ENCODE measurements at regions not wholly inside any gene's neighbourhood (a gene's known extent, or its start where the extent isn't known, plus 50 kb on each side); places are given as distances from the start of the nearest gene placed in this dataset.

DNA sequence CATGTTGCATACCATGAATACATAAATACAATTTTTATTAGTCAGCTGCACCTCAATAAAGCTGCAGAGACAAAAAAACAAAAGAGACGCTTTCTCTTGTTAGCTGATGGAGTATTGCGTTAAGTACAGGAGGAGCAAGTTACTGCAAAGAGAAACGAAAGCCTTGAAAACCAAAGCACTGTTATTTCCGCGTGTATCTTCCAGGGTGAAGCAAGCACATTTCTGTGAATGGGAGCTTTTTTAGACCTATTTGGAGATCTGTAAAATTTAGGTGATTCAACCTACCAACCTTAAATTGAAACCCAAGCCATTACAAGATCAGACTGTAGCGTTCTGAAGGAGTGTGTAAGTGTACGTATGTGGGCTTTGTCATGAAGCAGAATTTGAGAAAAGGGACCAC, 390.4 kb downstream of the SOX9 start:
- no peak for DNase-seq

DNA sequence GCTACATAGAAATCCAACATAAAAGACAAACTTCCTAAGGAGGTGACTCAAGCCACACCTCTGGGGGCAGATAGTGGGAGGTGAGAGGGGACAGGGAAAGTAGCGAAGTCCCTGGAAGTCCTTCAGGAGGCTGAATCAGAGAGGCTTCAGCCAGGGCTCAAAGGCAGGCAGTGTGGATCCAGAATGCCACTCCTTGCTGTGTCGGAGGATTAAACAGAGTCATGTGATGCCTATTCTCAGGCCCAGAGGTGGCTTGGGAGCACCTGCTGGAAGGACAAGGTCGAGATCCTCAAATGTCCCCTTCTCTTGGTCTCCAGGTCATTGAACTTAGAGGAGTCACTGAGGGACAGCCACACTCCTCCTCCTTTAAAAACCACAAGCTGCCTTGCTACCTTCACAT, 391.1 kb downstream of the SOX9 start:
- no peak for DNase-seq

DNA sequence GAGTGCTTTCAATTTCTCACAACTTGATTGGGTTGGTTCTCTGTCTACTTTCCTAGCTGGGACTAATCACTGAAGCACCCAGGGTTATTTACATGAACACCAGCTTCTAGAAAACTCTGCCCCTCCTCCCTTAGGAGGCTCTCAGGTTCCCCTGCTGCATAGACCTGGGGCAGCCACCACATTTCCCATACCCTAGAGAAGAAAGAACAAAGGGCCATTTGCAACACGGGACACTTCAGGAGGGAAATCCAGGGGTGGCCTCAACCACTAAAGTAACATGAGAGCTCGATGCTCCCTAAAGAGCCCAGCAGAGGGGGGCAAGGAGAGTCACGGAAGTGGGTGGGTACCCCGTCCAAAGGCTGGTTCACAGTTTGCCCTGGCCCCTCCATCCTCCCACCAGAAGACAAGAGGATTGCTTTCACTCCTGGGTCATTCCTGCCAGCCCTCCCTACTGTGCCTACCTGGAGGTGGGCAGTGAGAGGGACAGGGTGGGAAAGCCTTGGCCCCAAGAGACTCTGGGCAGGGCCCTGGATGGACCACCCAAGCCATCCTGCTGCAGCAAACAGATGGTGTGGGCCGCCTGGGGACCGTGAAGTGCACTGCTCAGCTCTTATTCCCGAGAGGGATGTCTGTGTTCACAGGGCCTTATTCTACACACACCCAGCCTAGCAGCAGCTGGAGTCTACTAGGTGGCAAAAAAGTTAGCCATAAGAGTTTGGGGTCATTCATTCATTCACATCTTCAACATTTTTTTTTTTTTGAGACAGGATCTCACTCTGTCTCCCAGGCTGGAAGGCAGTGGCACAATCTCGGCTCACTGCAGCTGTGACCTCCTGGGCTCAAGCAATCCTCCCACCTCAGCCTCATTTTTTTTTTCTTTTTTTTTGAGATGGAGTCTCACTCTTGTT, 392.1 kb downstream of the SOX9 start:
- DNase-seq = no peak

DNA sequence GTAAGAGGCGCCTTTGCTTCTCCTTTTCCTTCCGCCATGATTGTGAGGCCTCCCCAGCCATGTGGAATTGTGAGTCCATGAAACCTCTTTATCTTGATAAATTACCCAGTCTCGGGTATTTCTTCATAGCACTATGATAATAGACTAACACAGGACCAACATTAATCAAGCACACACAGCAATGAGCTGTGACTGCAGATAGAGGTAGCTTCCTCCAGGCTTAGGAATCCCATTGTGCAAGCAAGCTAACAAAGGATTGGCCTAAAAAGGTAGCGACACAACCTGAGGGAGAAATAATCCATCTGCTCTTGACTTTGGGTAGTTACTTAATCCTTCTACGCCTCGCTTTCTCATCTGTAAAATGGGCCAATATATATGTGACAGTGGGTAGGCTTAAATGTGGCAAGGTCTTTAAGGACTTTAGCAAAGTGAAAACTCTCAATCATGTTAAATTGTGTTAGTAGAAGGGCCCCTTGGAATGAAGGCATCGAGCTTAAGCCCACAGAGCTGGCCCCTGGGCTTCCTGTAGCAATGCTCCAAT, 393.6 kb downstream of the SOX9 start:
- DNase-seq = no peak

DNA sequence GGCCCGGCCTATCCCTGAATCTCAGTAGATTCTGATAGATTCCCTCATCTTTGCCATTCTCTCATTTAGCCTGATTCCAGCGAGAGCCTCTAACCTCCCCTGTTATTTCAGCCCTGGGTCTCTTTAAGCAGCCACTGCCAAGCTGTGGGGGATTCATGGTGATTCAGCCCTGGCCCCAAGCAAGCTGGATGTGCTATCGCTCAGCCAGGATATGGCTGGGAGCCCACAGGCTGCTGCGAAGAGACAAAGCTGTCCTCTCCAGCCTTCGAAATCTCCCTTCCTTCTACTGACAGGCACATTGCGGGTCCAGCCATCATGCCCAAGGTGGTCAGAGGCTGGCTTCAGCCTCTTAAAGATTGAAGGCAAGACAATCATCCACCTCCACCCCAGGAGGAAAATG, 394.1 kb downstream of the SOX9 start:
- DNase-seq = peak; percentile 36

DNA sequence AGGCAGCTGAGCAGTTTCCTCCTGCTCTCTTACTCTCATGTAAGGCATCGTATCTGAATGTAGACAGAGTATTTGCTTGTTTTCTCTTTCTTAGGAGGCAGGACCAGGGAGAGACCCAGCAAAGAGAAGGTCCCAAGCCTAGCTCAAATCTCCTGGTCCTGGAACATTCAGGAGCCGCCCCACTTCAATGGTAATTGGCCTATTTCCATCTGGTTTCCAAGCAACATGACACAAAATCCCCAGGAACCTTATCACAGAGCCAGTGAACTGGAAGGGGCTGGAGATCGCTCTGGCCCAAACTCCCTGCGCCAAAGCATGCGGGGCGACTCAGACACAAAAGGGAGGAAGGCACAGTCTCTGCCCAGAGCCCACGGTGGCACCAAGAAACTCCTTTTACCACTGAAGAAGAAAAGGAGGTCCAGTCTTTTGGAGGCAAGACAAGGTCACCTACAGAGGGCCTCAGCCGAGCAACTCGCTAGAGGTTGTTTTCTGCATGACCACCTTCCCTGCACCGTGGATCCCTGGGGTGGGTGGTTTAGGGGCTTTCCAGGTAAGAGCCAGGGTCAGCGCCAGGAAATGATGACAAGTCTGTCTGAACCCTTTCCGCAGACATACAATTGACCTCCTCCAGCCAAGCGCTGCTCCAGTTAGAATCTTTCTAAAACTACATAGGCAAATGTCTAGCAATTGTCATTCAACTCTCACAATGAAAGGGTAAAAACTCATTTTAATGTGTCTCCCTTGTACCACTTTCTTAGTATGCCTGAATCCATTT, 394.7 kb downstream of the SOX9 start:
- no peak for DNase-seq

DNA sequence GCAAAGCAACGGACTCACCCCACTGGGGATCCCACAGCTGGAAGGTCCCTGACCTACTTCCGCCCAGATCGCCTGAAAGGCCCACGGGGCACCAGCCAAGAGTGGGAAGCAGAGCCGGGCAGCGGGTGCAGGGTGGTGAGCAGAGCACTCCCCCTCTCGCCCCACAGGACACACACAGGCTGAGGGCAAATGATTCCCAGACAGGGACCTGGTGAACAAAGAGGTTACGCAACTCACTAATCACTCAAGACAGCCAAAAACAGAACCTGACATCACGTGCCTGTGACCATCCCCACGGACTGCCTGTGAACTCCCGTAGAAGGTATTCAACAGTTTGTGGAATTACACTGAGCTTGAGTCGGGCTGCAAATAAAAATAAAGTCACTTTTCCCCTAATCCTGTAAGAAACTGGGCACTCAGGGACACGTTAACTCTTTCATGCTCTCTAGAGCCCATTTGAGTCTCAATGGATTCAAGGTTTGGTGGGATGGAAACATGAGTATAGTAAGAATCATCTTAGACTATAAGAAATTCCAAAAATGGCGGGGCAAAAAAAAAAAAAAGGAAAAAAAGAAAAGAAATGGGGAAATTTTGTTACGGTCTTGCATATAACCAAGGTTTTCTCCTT, 396.1 kb downstream of the SOX9 start:
- DNase-seq = no peak

DNA sequence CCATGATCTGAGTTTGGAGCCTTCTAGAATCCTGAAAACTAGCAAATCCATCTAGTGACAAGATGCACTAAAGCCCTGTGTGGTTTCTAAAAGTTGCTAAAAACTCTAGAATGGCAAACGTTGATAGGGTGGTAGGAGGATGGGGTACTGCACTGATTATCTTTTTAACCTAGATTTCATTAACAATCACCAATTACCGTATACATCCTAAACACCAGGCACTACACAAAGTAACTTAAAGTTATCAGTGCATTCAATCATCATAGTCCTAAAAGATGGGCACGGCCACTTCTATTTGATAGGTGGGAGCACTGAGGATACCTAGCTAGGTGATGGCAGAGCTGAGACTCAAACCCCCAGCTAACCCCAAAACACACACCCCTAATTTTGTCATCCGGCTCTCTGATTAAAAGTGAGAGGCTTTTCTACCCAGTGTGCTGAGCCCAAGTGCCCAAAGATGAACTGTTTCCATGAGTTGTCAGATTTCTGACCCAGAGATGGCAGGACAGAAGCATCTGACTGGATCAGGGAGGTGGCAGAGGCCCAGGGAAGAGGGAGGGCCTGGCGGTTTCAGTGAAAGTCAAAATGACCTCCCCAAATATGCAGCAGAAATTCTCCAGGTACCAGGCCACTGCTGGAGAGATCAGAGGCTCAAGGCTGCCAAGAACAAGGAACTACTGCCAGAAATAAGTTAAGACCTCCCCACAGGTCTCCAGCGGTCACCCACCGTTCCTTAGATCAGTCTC, 396.8 kb downstream of the SOX9 start:
- no peak for DNase-seq

DNA sequence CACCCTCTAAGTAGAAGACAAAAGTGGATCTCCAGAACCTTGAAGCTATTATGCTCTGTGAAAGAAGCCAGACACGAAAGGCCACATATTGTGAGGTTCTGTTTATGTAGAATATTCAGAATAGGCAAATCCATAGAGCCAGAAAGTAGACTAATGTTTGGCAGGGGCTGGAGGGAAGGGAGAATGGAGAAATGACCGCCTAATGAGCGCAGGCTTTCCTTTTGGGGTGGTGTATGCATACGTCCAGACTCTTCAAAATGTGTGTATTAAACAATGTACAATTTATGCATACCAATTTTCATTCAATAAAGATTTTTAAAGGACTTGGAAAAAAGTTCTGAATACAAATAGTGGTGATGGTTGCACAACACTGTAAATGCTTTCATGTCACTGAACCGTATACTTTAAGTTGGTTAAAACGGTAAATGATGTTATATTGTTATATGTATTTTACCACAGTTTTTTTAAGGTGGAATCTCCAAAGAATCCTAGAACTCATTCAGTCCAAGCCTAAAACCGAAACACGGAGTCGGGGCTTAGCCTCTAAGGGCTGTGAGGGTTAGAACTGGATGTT, 397.4 kb downstream of the SOX9 start:
- DNase-seq = no peak

DNA sequence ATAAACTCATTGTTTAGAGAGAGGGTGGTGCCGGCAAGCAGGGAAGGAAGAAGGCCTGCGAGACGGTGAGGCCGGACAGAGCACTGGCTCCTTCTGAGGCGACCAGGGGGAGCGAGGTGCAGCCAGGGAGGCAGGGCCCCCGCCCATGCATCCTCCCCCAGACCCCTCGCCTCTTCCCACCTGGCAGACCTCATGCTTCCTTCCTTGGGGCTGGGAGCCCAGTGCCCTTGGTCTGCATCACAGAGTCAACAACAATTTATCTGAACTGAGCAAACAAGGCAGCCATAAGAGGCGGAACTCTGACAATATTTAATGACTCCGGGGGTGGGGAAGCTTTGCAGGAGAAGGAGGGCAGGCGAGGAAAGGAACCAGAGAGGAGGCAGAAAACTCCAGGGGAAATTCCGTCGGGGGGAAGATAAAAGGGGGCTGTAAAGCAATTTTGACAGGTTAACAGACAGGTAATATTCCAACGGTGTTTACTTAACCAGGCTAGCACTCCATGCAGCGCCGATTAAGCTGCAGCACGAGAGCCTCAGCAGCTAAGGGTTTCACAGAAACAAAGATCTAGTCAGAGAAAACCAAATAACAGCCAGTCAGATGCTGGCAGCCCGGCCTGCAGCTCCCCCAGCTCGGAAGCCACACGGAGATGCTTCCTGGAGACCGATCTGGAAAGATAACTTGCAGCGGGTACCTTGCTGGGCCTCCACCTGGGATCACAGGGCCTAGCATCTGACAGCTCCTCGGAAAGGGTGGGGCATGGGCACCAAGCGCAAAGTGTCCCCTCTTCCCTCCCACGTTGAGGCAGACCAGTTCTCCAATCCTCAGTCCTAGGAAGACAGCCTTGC, 398.2 kb downstream of the SOX9 start:
- no peak for DNase-seq

DNA sequence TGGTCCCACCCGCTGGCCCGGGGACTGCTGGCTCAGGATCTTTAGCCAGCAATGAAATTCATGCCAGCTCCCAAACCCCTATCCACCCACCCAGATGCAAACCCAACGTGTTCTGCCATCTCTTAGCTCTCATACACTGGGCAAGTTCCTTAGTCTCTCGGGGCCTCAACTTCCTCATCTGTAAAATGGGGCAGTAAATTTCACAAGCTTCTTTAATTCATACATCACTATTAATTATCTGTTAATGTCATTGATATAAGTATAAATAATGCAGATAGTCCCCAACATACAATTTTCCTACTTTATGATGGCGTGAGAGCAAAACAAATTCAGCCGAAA, 398.7 kb downstream of the SOX9 start:
- DNase-seq = no peak

DNA sequence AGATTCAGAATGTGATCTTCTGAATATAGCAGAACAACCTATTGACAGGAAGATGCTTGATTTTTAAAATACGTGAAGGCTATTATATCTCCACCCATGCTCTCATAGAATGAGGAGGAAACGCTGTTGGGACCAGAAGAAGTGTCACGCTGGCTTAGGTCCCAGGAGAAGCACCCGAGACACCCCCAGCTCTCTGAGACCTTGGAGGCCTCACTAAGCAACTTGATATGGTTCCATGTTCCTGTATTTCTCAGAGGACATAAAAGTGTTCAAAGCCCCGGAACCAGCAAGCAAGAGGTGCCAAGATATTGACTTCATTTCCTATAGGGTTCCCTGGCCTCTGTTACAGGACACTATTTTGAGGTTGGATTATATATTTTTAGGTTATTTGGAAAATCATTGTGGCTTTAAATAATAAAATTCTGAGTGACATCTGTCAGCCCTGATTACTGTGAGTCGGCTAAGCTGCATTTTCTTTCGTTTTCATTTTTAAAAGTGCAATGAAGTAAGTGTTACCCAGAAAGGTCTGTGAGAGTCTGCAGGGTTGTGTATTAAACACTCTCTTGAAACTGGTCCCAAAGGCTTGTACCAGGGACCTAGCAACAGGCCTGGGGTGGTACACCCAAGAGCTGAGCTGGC, 400.0 kb downstream of the SOX9 start:
- no peak for DNase-seq

DNA sequence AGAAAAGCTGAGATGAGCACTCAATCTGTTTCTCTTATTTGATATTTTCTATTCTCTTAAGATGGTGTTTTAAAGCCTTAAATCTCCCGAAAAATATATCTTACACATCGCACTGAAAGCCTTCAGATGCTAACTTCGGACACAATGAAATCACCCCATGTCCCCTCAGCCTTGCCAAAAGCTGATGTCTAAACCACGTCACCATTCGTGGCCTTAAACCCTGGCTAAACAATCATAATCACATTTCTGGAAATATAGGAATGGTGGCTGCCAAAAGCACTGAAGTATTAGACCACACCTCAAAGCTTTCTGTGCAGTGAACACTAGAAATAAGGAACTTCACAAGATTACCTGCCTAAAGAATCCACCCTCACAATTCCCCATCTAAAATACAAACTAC, 402.7 kb downstream of the SOX9 start:
- DNase-seq = no peak

DNA sequence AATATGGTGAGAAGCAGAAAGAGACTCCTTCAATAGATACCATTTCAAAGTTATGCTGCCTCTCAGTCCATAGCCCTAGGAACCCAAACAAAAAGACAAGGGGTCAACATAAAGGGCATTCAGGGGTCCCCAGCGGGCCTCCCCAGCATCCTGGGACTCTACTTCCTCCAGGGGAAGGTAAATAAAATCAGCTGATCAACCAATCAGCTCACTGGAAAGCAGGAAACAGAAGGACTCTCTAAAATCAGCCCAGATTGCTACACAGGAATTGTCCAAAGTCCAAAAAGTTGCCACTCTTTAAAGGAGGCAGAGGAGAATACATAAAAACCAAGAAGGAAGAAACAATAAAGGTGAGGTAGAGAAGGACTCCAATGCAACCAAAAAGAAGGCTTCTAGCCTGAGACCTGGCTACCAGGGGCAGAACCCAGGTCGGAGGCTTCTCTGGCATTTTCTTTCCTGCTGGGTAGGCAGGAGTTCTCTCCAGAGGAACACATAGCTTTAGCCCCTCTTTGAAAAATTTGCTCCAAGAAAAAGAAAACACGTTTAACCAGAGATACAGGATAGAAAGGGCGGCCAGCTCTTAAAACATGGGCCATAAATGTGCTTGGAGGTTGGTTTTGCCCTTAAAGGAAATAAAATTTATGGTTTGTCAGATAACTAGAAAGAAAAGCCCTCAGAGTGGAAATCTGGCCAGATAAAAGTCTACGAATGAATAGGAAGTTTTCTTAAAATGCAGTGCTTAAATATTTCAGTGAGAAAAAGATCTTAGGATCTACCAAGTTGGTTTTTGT, 404.6 kb downstream of the SOX9 start:
- no peak for DNase-seq

DNA sequence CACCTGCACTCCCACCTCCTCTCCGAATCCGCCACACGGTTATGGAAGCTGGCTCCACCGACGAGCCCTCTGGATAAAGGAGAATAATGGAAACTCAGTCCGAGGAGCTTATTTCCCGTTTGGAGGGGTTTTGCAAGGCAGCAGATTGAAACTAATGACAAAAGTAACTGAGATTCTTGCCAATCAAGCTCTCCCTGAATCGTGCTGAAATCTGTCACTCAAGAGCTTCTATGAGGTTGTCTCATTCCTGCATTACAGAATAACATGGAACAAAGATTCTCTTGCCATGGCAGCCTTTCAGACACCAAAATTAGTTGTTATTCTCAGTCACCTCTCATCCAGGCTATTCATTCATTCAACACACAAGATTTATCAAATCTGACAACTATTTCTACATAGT, 405.9 kb downstream of the SOX9 start:
- no peak for DNase-seq

DNA sequence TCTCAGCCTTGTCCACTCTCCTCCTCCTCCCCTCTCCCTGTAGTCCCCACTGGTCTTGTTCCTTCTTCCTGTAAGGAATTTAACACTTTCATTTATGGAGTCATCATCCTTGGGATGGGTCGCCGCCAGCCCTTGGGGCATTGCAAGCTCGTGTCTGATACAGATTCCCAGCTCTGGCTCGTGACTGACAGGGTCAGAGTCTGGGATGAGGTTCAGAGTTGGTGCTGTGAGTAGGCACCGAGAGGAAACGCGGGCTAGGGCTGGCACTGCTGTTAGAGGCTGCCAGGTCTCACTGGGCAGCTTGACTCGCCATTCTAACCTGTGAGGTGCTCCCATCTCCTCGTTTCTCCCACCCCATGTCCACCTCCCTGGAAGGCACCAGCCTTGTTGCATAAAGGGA, 407.0 kb downstream of the SOX9 start:
- DNase-seq = no peak

DNA sequence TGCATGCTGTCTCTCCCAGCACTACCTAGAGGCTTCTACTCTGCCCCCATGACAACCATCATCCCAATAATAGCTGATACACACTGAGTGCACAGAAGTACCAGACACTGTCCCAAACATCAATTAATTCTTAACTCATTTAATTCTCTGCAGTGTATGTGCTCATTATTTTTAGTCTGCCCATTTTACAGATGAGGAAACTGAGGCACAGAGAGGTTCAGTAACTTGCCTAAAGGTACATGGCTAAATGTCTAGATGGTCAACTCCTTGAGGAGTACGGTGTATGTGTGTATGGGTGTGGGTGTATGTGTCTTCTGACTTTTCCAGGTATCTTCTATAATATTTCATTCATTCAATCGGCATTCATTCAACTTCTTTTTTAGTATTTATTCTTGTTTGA, 407.9 kb downstream of the SOX9 start:
- no peak for DNase-seq

DNA sequence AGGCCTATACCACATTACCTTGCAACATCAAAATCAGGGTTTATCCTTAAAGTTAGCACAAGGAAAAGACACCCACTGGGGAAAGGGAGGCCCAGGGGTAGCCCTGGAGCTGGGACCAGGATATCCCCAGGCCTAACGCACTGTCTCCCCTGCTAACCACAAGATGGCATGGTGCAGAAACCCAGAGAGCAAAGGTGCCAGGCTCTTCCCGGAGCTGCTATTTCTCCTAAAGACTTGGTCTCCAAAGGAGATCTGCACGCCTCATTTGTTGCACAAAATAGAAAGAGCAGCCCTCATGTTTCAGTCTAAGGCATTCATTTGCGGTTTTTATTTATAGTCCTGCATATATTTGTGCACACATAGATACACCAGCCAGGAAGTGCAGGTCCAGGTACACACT, 408.6 kb downstream of the SOX9 start:
- DNase-seq = no peak

DNA sequence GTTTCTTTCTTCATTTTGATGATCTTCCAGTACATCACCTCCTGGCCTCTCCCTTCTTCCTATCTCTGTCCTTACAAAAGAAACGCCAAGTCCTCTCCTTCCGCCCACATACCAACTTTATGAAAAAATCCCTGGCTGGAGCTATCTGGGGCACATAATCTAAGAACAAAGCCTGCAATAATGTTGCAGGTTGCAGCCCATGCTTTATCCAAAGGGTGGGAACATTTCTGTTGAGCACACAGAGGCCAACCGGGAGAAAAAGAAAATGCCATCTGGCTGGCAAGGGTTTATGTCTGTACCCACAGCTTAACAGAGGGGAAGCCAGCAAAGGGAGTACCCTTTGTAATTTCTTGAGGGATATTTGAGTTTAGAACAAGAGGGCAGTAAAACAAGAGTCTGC, 409.6 kb downstream of the SOX9 start:
- DNase-seq = no peak

DNA sequence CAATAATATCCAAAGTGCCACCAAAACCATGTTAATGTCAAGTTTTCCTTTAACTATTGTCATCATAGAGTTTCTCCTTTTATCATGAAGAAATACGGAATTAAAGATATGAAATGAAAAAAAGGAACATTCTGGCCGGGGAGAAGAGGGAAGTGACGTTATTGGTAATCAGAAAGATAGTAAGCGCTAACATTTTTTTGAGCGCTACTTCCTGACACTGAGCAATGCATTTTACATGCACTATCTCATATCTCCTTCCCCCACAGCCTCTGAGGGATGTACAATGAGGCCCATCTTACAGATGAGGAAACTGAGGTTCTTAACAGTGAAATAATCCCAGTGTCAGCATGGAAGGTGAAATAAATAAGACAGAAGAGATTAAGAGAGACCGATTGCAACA, 410.9 kb downstream of the SOX9 start:
- DNase-seq = no peak

Measured in HCEC 1CT (cell line).